Loucy (cell line): ENCODE measurements at regions not wholly inside any gene's neighbourhood (a gene's known extent, or its start where the extent isn't known, plus 50 kb on each side); places are given as distances from the start of the nearest gene placed in this dataset.

Source experiments
- EZH2phosphoT487 ChIP-seq: fragments of 200-600 bp; IDR thresholded peaks from 2 replicates; pipeline ENCODE4 v1.6.1; 2018; ENCODE audit warnings: antibody characterized with exemption, mild to moderate bottlenecking, moderate library complexity, borderline replicate concordance
- TF ChIP-seq, protein P1 (sequence below): fragments of 200-600 bp; sonication (generic); conservative IDR thresholded peaks from 2 replicates; pipeline ENCODE4 v1.5.1; 2014; ENCODE audit warnings: mild to moderate bottlenecking, antibody characterized with exemption, low read length

- TF ChIP-seq EZH2phosphoT487: no peak
- TF ChIP-seq, protein P1, sequence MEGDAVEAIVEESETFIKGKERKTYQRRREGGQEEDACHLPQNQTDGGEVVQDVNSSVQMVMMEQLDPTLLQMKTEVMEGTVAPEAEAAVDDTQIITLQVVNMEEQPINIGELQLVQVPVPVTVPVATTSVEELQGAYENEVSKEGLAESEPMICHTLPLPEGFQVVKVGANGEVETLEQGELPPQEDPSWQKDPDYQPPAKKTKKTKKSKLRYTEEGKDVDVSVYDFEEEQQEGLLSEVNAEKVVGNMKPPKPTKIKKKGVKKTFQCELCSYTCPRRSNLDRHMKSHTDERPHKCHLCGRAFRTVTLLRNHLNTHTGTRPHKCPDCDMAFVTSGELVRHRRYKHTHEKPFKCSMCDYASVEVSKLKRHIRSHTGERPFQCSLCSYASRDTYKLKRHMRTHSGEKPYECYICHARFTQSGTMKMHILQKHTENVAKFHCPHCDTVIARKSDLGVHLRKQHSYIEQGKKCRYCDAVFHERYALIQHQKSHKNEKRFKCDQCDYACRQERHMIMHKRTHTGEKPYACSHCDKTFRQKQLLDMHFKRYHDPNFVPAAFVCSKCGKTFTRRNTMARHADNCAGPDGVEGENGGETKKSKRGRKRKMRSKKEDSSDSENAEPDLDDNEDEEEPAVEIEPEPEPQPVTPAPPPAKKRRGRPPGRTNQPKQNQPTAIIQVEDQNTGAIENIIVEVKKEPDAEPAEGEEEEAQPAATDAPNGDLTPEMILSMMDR: no peak
Measured at GRCh38 chr13:53648673-53649072, 620.1 kb downstream of the OLFM4 start.
